Loucy (cell line): ENCODE measurements at regions not wholly inside any gene's neighbourhood (a gene's known extent, or its start where the extent isn't known, plus 50 kb on each side); places are given as distances from the start of the nearest gene placed in this dataset.

Source experiments
- CTCF ChIP-seq: fragments of 200-600 bp; sonication (generic); conservative IDR thresholded peaks from 2 replicates; pipeline ENCODE4 v1.5.1; 2014; ENCODE audit warnings: mild to moderate bottlenecking, antibody characterized with exemption, low read length
- EZH2phosphoT487 ChIP-seq: fragments of 200-600 bp; IDR thresholded peaks from 2 replicates; pipeline ENCODE4 v1.6.1; 2018; ENCODE audit warnings: antibody characterized with exemption, mild to moderate bottlenecking, moderate library complexity, borderline replicate concordance

DNA sequence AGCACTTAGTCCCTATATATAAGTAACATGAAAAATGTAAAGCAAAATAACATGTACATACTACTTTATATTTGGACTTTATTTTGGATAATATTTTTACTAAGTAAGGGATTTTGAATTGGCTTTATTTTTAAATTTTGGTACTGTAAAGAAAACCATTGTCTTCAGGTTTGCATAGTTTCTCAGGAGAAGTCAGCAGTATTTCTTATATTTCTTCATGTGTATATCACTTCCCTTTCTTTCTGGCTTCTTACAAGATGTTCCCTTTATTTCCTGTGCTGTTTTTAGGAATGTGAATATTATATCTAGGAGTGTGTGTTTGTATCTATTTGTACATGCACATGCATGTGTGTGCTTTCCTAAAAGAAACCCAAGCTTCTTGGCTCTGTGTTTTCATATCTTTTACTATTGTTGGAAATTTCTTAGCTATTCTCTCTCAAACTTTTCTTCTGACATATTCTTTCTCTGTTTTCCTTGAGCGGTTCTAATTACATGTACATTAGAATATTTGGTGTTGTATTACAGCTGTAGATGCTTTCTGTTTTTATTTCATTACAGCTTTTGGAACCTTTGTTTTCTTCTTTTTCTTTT is 1549.7 kb upstream of the ACVR2A start:
- TF ChIP-seq EZH2phosphoT487, result no peak
- TF ChIP-seq CTCF, result no peak
